AG08396 (cell line): ENCODE measurements at regions not wholly inside any gene's neighbourhood (a gene's known extent, or its start where the extent isn't known, plus 50 kb on each side); places are given as distances from the start of the nearest gene placed in this dataset.

Experiments
- DNase-seq: peaks from one replicate; pipeline ENCODE4 v3.0.0; 2012; ENCODE audit warnings: low spot score, mixed read lengths

GRCh38 chr13:33467556-33467955, 182.0 kb upstream of the STARD13 start:
- no peak for DNase-seq

GRCh38 chr13:33471204-33471603, 185.6 kb upstream of the STARD13 start:
- no peak for DNase-seq

- DNase-seq = no peak
These were observed 186.9 kb upstream of the STARD13 start for GRCh38 chr13:33472446-33472845.

- DNase-seq = no peak
These were observed 193.6 kb upstream of the STARD13 start for GRCh38 chr13:33479105-33479504.

- DNase-seq = no peak
These were observed 195.0 kb upstream of the STARD13 start for GRCh38 chr13:33480561-33480960.

GRCh38 chr13:33483471-33483870, 197.9 kb upstream of the STARD13 start:
- no peak for DNase-seq

- no peak for DNase-seq
These were observed 199.7 kb upstream of the STARD13 start for GRCh38 chr13:33485247-33485646.

- DNase-seq = peak; percentile 62
These were observed 202.2 kb upstream of the STARD13 start for GRCh38 chr13:33487575-33488243.

- no peak for DNase-seq
These were observed 204.0 kb upstream of the STARD13 start for GRCh38 chr13:33489563-33489962.

GRCh38 chr13:33490461-33491327, 205.1 kb upstream of the STARD13 start:
- no peak for DNase-seq

- no peak for DNase-seq
These were observed 208.3 kb upstream of the STARD13 start for GRCh38 chr13:33493672-33494365.

GRCh38 chr13:33494596-33495204, 209.1 kb upstream of the STARD13 start:
- peak; percentile 28 for DNase-seq

GRCh38 chr13:33496336-33496735, 210.8 kb upstream of the STARD13 start:
- DNase-seq = no peak

GRCh38 chr13:33497146-33497845, 211.7 kb upstream of the STARD13 start:
- DNase-seq = no peak

- no peak for DNase-seq
These were observed 222.5 kb upstream of the STARD13 start for GRCh38 chr13:33508060-33508459.

- no peak for DNase-seq
These were observed 224.2 kb upstream of the STARD13 start for GRCh38 chr13:33509642-33510229.

- DNase-seq = no peak
These were observed 224.9 kb upstream of the STARD13 start for GRCh38 chr13:33510350-33510970.

GRCh38 chr13:33512880-33513554, 227.5 kb upstream of the STARD13 start:
- no peak for DNase-seq

GRCh38 chr13:33514362-33514761, 228.8 kb upstream of the STARD13 start:
- DNase-seq = no peak

GRCh38 chr13:33515146-33515545, 229.6 kb upstream of the STARD13 start:
- DNase-seq = no peak
